ENCODE measurements at regions not wholly inside any gene's neighbourhood (a gene's known extent, or its start where the extent isn't known, plus 50 kb on each side); places are given as distances from the start of the nearest gene placed in this dataset.

- TF ChIP-seq CTCF (IDR thresholded peaks at IDR 0.05; ENCODE audit: borderline replicate concordance, insufficient read depth, low read depth, low read length), result no peak
- no peak overlapping the region for H3K4me3 ChIP-seq (ENCODE audit: low read depth, low read length)
These were observed 396.5 kb downstream of the DCAF12L2 start for GRCh38 chrX:125769628-125770027.

GRCh38 chrX:125778261-125778660, 387.8 kb downstream of the DCAF12L2 start:
- TF ChIP-seq CTCF (IDR thresholded peaks at IDR 0.05; ENCODE audit: borderline replicate concordance, insufficient read depth, low read depth, low read length), result no peak
- no peak overlapping the region for H3K4me3 ChIP-seq (ENCODE audit: low read depth, low read length)

- no peak for TF ChIP-seq CTCF (IDR thresholded peaks at IDR 0.05; ENCODE audit: borderline replicate concordance, insufficient read depth, low read depth, low read length)
- H3K4me3 ChIP-seq (ENCODE audit: low read depth, low read length), result no peak overlapping the region
These were observed 383.9 kb downstream of the DCAF12L2 start for GRCh38 chrX:125782184-125782583.

- TF ChIP-seq CTCF (IDR thresholded peaks at IDR 0.05; ENCODE audit: borderline replicate concordance, insufficient read depth, low read depth, low read length), result no peak
- no peak overlapping the region for H3K4me3 ChIP-seq (ENCODE audit: low read depth, low read length)
These were observed 379.8 kb downstream of the DCAF12L2 start for GRCh38 chrX:125786316-125786715.

- TF ChIP-seq CTCF (IDR thresholded peaks at IDR 0.05; ENCODE audit: borderline replicate concordance, insufficient read depth, low read depth, low read length), result no peak
- H3K4me3 ChIP-seq (ENCODE audit: low read depth, low read length), result no peak overlapping the region
These were observed 374.3 kb downstream of the DCAF12L2 start for GRCh38 chrX:125791787-125792186.

- TF ChIP-seq CTCF (IDR thresholded peaks at IDR 0.05; ENCODE audit: borderline replicate concordance, insufficient read depth, low read depth, low read length), result no peak
- no peak overlapping the region for H3K4me3 ChIP-seq (ENCODE audit: low read depth, low read length)
These were observed 355.2 kb downstream of the DCAF12L2 start for GRCh38 chrX:125810856-125811255.

- no peak for TF ChIP-seq CTCF (IDR thresholded peaks at IDR 0.05; ENCODE audit: borderline replicate concordance, insufficient read depth, low read depth, low read length)
- no peak overlapping the region for H3K4me3 ChIP-seq (ENCODE audit: low read depth, low read length)
These were observed 340.0 kb downstream of the DCAF12L2 start for GRCh38 chrX:125826080-125826479.
